ENCODE measurements at regions not wholly inside any gene's neighbourhood (a gene's known extent, or its start where the extent isn't known, plus 50 kb on each side); places are given as distances from the start of the nearest gene placed in this dataset.

DNA sequence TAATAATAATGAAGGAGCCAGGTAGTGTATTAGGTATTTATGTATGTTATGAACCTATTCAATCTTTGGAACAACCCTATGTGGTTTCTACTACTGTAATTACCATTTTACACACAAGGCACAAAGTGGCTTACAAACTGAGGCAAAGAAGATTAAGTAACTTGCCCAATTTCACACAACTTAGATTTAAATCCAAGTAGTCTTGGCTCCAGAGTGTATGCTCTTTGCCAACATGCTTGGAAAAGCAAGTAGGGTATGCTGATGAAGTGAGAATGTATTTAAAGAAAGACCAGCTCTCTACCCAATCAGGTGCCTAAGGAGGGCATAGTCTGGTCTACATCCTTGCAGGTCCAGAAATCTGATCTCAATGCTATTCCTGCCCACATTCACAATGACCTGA, 463.2 kb downstream of the METTL15 start:
- TF ChIP-seq POLR2AphosphoS5 (IDR thresholded peaks at IDR 0.05; ENCODE audit: low read depth), result no peak
- TF ChIP-seq, protein P1, sequence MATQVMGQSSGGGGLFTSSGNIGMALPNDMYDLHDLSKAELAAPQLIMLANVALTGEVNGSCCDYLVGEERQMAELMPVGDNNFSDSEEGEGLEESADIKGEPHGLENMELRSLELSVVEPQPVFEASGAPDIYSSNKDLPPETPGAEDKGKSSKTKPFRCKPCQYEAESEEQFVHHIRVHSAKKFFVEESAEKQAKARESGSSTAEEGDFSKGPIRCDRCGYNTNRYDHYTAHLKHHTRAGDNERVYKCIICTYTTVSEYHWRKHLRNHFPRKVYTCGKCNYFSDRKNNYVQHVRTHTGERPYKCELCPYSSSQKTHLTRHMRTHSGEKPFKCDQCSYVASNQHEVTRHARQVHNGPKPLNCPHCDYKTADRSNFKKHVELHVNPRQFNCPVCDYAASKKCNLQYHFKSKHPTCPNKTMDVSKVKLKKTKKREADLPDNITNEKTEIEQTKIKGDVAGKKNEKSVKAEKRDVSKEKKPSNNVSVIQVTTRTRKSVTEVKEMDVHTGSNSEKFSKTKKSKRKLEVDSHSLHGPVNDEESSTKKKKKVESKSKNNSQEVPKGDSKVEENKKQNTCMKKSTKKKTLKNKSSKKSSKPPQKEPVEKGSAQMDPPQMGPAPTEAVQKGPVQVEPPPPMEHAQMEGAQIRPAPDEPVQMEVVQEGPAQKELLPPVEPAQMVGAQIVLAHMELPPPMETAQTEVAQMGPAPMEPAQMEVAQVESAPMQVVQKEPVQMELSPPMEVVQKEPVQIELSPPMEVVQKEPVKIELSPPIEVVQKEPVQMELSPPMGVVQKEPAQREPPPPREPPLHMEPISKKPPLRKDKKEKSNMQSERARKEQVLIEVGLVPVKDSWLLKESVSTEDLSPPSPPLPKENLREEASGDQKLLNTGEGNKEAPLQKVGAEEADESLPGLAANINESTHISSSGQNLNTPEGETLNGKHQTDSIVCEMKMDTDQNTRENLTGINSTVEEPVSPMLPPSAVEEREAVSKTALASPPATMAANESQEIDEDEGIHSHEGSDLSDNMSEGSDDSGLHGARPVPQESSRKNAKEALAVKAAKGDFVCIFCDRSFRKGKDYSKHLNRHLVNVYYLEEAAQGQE (IDR thresholded peaks at IDR 0.05; ENCODE audit: insufficient replicate concordance, low read depth), result no peak
- TF ChIP-seq, protein P2, sequence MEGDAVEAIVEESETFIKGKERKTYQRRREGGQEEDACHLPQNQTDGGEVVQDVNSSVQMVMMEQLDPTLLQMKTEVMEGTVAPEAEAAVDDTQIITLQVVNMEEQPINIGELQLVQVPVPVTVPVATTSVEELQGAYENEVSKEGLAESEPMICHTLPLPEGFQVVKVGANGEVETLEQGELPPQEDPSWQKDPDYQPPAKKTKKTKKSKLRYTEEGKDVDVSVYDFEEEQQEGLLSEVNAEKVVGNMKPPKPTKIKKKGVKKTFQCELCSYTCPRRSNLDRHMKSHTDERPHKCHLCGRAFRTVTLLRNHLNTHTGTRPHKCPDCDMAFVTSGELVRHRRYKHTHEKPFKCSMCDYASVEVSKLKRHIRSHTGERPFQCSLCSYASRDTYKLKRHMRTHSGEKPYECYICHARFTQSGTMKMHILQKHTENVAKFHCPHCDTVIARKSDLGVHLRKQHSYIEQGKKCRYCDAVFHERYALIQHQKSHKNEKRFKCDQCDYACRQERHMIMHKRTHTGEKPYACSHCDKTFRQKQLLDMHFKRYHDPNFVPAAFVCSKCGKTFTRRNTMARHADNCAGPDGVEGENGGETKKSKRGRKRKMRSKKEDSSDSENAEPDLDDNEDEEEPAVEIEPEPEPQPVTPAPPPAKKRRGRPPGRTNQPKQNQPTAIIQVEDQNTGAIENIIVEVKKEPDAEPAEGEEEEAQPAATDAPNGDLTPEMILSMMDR (IDR thresholded peaks at IDR 0.05; ENCODE audit: insufficient read depth, low read length), result no peak
- TF ChIP-seq SPI1 (IDR thresholded peaks at IDR 0.05; ENCODE audit: borderline replicate concordance, low read depth), result no peak
- no peak for TF ChIP-seq GABPA (IDR thresholded peaks at IDR 0.05; ENCODE audit: low read depth)
- no peak for DNase-seq (ENCODE audit: low read depth in 1 of 2, low spot score in 1 of 2)
- H3K4me3 ChIP-seq (replicated peaks; ENCODE audit: insufficient read depth, low read length), result no peak overlapping the region
- H3K27ac ChIP-seq (replicated peaks), result no peak overlapping the region
- H3K27me3 ChIP-seq (ENCODE audit: insufficient read depth, poor library complexity, severe bottlenecking), result peaks cover 3% of the 10 kb centered on the region

DNA sequence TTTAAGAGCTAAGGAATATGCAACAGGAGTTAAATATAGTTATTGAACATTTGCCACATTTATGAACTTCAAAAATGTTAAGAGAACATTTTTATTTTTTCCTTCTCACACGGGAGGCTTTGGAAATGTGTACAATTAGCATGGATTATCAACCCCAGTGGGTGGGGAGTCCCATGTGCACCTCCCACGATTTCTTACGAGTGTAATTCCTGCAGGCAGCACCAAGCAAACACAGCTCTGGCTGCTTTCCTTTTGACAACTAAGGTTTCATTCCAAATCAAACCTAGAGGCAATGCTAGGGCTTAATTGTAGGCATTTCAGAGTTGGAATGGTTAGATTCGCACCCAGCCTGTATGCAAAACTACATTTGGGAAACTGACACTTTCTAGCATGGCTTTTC, 460.9 kb downstream of the METTL15 start:
- H3K27me3 ChIP-seq (ENCODE audit: insufficient read depth, poor library complexity, severe bottlenecking), result peaks cover 3% of the 10 kb centered on the region
- H3K4me3 ChIP-seq (replicated peaks; ENCODE audit: insufficient read depth, low read length), result no peak overlapping the region
- no peak for DNase-seq (ENCODE audit: low read depth in 1 of 2, low spot score in 1 of 2)
- TF ChIP-seq SPI1 (IDR thresholded peaks at IDR 0.05; ENCODE audit: borderline replicate concordance, low read depth) (no peak), POLR2AphosphoS5 (IDR thresholded peaks at IDR 0.05; ENCODE audit: low read depth) (no peak), GABPA (IDR thresholded peaks at IDR 0.05; ENCODE audit: low read depth) (no peak)
- TF ChIP-seq, protein P2 (IDR thresholded peaks at IDR 0.05; ENCODE audit: insufficient read depth, low read length), result no peak
- no peak overlapping the region for H3K27ac ChIP-seq (replicated peaks)

DNA sequence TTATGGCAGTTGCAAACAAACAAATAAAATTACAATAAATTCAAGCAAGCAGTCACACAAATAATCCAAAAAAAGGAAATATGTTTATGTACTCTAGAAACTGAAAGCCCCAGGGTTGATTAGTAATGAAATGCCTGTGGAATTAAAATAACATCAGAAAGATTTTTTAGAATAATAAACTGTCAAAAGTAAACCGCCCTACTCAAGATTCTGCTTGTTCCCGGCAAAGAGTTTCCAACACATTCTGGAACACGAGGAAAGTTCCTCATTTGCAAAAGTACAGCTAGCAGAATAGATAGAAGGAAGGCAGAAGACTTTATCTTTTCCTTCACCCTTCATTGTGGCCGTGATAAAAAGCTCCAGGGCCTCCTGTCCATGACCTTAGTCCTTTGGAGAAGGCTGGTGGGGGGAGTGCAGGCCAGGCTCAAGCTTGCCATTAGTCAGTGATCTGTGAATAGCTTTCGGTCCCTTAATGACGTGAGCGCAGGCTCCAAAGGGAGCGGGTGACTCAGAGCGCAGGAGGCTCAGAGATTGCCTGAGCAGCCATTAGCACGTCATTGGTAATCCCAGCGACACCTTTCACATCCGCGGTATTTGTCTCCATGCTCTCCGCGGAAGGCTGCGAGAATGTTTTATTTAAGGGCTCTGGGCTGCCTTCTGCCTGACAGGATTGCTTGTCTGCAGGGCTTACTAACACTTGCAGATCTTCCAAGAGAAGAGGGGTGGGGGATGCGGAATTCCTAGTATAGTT, 458.3 kb downstream of the METTL15 start:
- DNase-seq (ENCODE audit: low read depth in 1 of 2, low spot score in 1 of 2), result no peak
- TF ChIP-seq, protein P2 (IDR thresholded peaks at IDR 0.05; ENCODE audit: insufficient read depth, low read length), result no peak
- TF ChIP-seq SPI1 (IDR thresholded peaks at IDR 0.05; ENCODE audit: borderline replicate concordance, low read depth) (no peak), POLR2AphosphoS5 (IDR thresholded peaks at IDR 0.05; ENCODE audit: low read depth) (no peak), GABPA (IDR thresholded peaks at IDR 0.05; ENCODE audit: low read depth) (no peak)
- Histone ChIP-seq H3K27ac (replicated peaks) (no peak overlapping the region), H3K4me3 (replicated peaks; ENCODE audit: insufficient read depth, low read length) (no peak overlapping the region), H3K27me3 (ENCODE audit: insufficient read depth, poor library complexity, severe bottlenecking) (peaks cover 3% of the 10 kb centered on the region)

DNA sequence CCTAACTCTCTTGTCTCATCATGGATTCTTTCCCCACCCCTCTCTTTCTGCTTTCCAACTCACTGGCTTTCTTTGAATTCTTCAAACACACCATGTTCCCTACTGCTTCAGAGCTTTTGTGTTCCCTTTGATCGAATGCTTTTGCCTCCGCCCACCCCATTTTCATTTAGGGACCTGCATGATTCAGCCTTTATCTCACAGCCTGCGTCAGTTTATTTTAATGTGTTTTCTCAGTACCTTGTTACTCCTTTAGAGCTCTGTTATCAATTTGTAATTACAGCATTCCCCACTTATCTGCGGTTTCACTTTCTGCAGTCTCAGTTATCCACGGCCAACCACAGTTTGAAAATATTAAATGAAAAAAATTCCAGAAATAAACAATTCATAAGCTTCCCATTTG, 451.3 kb downstream of the METTL15 start:
- no peak for TF ChIP-seq GABPA (IDR thresholded peaks at IDR 0.05; ENCODE audit: low read depth)
- TF ChIP-seq SPI1 (IDR thresholded peaks at IDR 0.05; ENCODE audit: borderline replicate concordance, low read depth), result no peak
- TF ChIP-seq POLR2AphosphoS5 (IDR thresholded peaks at IDR 0.05; ENCODE audit: low read depth), result no peak
- TF ChIP-seq, protein P1 (IDR thresholded peaks at IDR 0.05; ENCODE audit: insufficient replicate concordance, low read depth), result no peak
- TF ChIP-seq, protein P2 (IDR thresholded peaks at IDR 0.05; ENCODE audit: insufficient read depth, low read length), result no peak
- Histone ChIP-seq H3K27me3 (ENCODE audit: insufficient read depth, poor library complexity, severe bottlenecking) (no peaks in the 10 kb centered on the region), H3K27ac (replicated peaks) (no peak overlapping the region), H3K4me3 (replicated peaks; ENCODE audit: insufficient read depth, low read length) (no peak overlapping the region)
- DNase-seq (ENCODE audit: low read depth in 1 of 2, low spot score in 1 of 2), result no peak

Data from HL-60 (cell line).